Suprapubic skin (tissue), 4 donors: ENCODE measurements at regions not wholly inside any gene's neighbourhood (a gene's known extent, or its start where the extent isn't known, plus 50 kb on each side); places are given as distances from the start of the nearest gene placed in this dataset.

Experiments
- EP300 ChIP-seq: sonication (generic); formaldehyde crosslinking; IDR thresholded peaks from one replicate; pipeline ENCODE4 v1.6.1; 2017; ENCODE audit warnings: antibody characterized with exemption
- POLR2A ChIP-seq, 2 donors: fragments of 450-650 bp; IDR thresholded peaks; one replicate each; pipeline ENCODE4 v1.6.1; 2017; ENCODE audit warnings: antibody characterized with exemption in 2 of 2, mild to moderate bottlenecking in 2 of 2, moderate library complexity in 2 of 2
- POLR2AphosphoS5 ChIP-seq, 3 donors: sonication (generic); formaldehyde crosslinking; IDR thresholded peaks; one replicate each; pipeline ENCODE4 v1.6.1; 2017; ENCODE audit warnings: antibody characterized with exemption in 3 of 3
- TF ChIP-seq, protein P1 (sequence below), 2 donors: fragments of 200-600 bp in 1 of 2; fragments of 450-650 bp in 1 of 2; sonication (generic) in 1 of 2; IDR thresholded peaks; one replicate each; pipeline ENCODE4 v1.5.1; 2016 to 2019; ENCODE audit warnings: antibody characterized with exemption in 2 of 2, mild to moderate bottlenecking in 1 of 2, moderate library complexity in 1 of 2

DNA sequence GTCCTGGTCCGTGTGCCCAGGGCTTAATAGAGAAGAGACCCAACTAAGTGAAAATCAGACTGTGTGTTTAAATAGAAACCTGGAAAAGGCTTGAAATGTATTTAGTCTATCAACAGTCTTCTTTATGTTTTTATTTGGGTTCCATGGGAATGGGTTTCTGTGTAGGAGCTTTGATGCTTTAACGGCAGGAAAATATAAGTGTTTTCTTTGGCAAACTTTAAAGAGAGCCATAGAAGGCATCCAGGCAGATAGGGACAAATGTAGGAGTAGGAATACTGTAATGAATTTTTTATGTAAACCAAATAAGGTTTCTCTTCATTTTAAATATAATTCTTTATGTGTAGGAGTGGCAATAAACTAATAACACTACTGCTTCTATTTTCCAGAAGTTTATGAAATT lies 989.0 kb downstream of the GATA3 start:
- no peak for TF ChIP-seq POLR2A (IDR thresholded peaks at IDR 0.05)
- TF ChIP-seq, protein P1, sequence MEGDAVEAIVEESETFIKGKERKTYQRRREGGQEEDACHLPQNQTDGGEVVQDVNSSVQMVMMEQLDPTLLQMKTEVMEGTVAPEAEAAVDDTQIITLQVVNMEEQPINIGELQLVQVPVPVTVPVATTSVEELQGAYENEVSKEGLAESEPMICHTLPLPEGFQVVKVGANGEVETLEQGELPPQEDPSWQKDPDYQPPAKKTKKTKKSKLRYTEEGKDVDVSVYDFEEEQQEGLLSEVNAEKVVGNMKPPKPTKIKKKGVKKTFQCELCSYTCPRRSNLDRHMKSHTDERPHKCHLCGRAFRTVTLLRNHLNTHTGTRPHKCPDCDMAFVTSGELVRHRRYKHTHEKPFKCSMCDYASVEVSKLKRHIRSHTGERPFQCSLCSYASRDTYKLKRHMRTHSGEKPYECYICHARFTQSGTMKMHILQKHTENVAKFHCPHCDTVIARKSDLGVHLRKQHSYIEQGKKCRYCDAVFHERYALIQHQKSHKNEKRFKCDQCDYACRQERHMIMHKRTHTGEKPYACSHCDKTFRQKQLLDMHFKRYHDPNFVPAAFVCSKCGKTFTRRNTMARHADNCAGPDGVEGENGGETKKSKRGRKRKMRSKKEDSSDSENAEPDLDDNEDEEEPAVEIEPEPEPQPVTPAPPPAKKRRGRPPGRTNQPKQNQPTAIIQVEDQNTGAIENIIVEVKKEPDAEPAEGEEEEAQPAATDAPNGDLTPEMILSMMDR (IDR thresholded peaks at IDR 0.05), result no peak
- TF ChIP-seq POLR2AphosphoS5 (IDR thresholded peaks at IDR 0.05), result no peak
- TF ChIP-seq EP300, result no peak
